GM21447 (cell line): ENCODE measurements at regions not wholly inside any gene's neighbourhood (a gene's known extent, or its start where the extent isn't known, plus 50 kb on each side); places are given as distances from the start of the nearest gene placed in this dataset.
"Not testable (repeated sequence)": the region's sequence is repeated elsewhere in the genome, so short reads cannot be mapped to it uniquely, and the experiment has no call there.

Experiments used
- ATAC-seq: cut with Tn5 transposase; IDR thresholded peaks from one replicate; pipeline ENCODE4 v1.9.1; 2021; ENCODE audit not compliant: unreplicated experiment

GRCh38 chr13:46498650-46499049, 54.3 kb upstream of the LRCH1 start:
- no peak for ATAC-seq

- ATAC-seq: no peak
Observed at GRCh38 chr13:46496086-46496485, 56.9 kb upstream of the LRCH1 start.

- ATAC-seq: no peak
Observed at GRCh38 chr13:46495651-46496050, 57.3 kb upstream of the LRCH1 start.

DNA sequence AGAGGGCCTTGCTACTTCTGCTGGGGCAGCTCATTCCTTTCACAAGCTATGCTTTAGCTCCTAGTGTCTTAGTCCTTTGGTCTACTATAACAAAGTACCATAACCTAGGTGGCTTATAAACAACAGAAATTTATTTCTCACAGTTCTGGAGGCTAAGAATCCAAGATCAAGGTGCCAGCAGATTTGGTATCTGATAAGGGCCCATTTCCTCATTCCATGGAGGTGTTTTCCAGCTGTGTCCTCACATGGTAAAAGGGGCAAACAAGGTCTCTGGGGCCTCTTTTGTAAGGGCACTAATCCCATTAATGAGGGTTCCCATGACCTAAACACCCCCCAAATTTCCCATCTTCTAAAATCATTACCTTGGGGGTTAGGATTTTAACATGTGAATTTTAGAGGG, 57.9 kb upstream of the LRCH1 start:
- ATAC-seq: no peak

GRCh38 chr13:46492946-46493345, 60.0 kb upstream of the LRCH1 start:
- ATAC-seq: no peak

DNA sequence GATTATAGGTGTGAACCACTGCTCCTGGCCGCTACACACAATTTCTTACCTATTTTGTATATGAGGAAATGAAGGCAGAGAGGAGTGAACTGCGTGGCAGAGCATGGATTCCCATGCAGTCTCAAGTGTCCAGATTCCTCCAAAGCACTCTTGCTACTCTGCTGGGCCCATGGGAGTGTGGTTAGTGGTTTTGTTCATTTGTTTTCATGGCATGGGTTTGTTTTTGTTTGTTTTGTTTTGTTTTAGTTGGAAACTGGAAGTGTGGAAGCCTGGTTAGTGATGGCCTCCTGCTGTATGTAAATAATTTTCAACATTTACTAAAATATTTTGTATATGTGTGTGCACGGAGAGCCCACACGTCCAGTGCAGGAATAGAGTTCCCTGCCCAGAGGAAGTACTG, 61.3 kb upstream of the LRCH1 start:
- no peak for ATAC-seq

- not testable (repeated sequence) for ATAC-seq
Observed at GRCh38 chr13:46490713-46491112, 62.3 kb upstream of the LRCH1 start.

GRCh38 chr13:46490129-46490528, 62.8 kb upstream of the LRCH1 start:
- no peak for ATAC-seq

DNA sequence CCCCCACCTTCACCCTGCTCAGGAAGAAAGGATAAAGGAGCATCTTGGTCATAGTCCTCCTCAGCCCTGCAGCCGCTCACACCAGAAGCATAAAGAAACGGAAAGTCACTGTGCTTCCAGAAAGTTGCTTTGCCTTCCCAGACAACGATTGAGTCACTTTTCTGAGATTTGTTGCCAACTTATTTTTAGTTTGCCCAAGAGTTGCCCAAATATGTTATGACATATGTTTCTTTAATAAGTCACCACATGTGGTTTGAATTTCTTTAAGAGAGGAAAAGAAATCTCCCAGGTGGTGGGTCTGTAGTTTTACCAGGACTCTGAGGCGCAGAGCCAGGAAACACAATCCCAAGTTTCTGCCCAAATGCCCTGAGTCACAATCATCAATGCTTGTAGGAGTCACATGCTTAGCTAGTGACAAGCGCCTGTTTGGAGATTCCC, 63.4 kb upstream of the LRCH1 start:
- ATAC-seq: no peak

- no peak for ATAC-seq
Observed at GRCh38 chr13:46487748-46488147, 65.2 kb upstream of the LRCH1 start.

- ATAC-seq: no peak
Observed at GRCh38 chr13:46486270-46486669, 66.7 kb upstream of the LRCH1 start.

- ATAC-seq: no peak
Observed at GRCh38 chr13:46484561-46484960, 68.4 kb upstream of the LRCH1 start.

DNA sequence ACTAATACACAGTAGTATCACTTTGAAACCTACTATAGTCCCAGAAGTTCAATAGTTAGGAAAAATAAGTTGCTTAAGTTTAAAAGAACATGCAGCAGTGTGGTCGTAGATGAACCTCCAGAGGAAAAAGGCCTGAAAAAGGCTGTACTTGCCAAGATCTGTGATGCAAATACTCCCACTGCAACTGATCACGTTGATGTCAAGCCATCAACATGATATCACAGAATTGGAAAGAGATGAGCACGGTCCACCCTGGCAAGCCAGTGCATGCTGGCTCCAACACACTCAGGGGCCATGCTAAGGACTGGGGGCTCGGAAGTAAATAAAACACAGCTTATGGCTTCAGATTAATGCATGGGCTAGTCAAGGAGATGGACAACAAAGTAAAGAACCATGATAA, 71.8 kb upstream of the LRCH1 start:
- ATAC-seq: no peak

DNA sequence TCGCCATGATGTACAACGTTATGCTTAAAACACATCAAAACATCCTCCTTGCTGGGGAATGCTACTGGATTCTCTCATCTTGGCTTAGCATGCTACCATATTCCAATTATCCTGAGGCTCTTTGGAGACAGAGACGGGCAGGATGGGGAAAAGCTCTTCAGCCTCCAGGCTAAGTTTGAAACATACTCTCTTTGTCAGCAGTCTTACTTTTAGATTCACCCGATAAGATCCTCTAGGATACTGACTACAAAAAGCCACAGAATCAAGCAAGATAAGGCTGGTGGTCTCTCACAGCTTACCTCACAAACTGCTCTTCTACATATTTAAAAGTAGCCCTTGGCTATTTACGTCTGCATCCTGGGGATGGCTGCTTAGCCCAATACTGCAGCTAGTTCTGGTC, 72.8 kb upstream of the LRCH1 start:
- no peak for ATAC-seq

DNA sequence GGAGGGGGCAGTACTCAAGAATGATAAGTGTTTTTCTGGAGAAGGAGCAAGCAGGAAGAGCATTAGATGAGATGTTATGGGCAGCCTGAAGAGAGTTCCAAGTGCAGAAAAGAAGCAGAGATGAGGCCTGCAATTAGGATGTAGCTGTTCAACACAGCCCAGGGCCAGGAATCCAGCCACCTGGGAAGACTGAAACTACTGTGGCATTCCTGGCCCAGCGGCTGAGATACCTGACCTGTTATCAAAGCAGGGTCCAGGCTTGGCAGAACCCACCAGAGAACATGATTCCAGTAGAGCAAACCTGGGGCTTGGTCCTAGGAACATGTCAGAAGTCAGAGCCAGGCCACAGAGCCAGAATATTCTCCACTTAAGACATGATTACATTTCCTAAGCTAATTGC, 73.3 kb upstream of the LRCH1 start:
- ATAC-seq: no peak

GRCh38 chr13:46479283-46479682, 73.7 kb upstream of the LRCH1 start:
- no peak for ATAC-seq

GRCh38 chr13:46478651-46479050, 74.3 kb upstream of the LRCH1 start:
- ATAC-seq: no peak

DNA sequence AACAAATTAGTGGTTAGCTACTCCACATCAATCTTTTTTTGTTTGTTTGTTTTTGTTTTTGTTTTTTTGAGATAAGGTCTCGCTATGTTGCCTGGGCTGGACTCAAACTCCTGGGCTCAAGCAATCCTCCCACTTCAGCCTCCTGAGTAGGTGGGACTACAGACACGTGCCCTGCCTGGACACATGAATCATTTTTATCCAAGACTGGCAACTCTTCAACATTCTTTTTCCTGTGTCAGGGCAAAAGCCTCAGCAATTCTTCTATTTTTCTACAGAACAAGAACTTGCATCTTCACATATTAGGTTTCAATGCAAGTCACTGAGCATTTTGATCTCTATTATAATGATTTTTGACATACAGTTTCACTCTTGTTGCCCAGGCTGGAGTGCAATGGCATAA, 76.8 kb upstream of the LRCH1 start:
- no peak for ATAC-seq

DNA sequence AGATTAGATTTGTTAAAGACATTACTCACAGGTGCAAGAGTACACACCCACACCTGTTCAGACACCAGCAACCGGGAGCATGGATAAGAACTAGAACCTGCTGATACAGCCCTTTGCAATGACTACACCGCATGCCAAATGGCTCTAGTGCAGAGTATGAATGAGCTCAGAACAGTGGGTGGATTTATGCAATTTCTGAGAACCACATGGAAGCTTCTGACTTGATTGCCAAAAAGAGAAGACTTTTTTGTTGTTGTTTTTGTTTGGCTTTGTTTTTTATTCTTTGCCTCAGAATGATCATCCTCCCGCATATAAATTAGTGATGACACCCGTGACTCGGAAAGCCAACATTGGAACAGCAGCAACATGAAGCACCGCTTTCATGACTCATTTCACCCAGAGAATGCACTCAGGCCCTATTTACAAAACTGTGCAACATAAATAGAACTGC, 77.4 kb upstream of the LRCH1 start:
- ATAC-seq: no peak

GRCh38 chr13:46473806-46474205, 79.2 kb upstream of the LRCH1 start:
- no peak for ATAC-seq

- no peak for ATAC-seq
Observed at GRCh38 chr13:46472384-46472783, 80.6 kb upstream of the LRCH1 start.

DNA sequence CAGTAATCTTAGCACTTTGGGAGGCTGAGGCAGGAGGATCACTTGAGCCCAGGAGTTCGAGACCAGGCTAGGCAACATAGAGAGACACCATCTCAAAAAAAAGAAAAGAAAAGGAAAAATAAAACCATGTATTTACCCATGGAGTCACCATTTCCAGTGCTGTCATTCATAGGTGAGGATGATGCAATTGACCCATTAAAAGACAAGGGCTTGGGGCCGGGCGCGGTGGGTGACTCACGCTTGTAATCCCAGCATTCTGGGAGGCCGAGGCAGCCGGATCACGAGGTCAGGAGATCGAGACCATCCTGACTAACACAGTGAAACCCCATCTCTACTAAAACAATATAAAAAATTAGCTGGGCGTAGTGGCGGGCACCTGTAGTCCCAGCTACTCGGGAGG, 82.6 kb upstream of the RUBCNL start:
- ATAC-seq: not testable (repeated sequence)

GRCh38 chr13:46468570-46469463, 81.8 kb upstream of the RUBCNL start:
- ATAC-seq: no peak
